Liver (tissue), 8 donors: ENCODE measurements at regions not wholly inside any gene's neighbourhood (a gene's known extent, or its start where the extent isn't known, plus 50 kb on each side); places are given as distances from the start of the nearest gene placed in this dataset.

ENCODE experiments used
- DNase-seq: peaks from one replicate; pipeline ENCODE4 v3.0.0-alpha.2; 2017; ENCODE audit warnings: low spot score
- H3K27ac ChIP-seq, 2 donors: one replicate each; pipeline ENCODE4 v1.7.0; 2013; ENCODE audit warnings: inconsistent platforms in 2 of 2, low read length in 2 of 2, control low read depth in 1 of 2, low read depth in 1 of 2, mild to moderate bottlenecking in 1 of 2
- H3K27me3 ChIP-seq, 4 donors: one replicate each; pipeline versions ENCODE4 v1.6.1 to v1.7.0; 2013; ENCODE audit warnings: low read length in 3 of 4, inconsistent platforms in 1 of 4, mild to moderate bottlenecking in 1 of 4, moderate library complexity in 1 of 4; ENCODE audit not compliant: control insufficient read depth in 4 of 4, insufficient read depth in 4 of 4
- H3K36me3 ChIP-seq, 4 donors: one replicate each; pipeline versions ENCODE4 v1.6.1 to v1.7.0; 2013; ENCODE audit warnings: low read length in 3 of 4, mild to moderate bottlenecking in 3 of 4, low read depth in 1 of 4, moderate library complexity in 1 of 4; ENCODE audit not compliant: control insufficient read depth in 4 of 4, insufficient read depth in 3 of 4
- H3K4me1 ChIP-seq, 4 donors: one replicate each; pipeline versions ENCODE4 v1.6.1 to v1.7.0; 2013; ENCODE audit warnings: low read length in 3 of 4, mild to moderate bottlenecking in 3 of 4, moderate library complexity in 1 of 4; ENCODE audit not compliant: control insufficient read depth in 4 of 4, insufficient read depth in 4 of 4
- H3K4me3 ChIP-seq, 3 donors: one replicate each; pipeline versions ENCODE4 v1.6.1 to v1.7.0; 2013; ENCODE audit warnings: low read length in 3 of 3, control low read depth in 1 of 3, low read depth in 1 of 3, mild to moderate bottlenecking in 1 of 3
- H3K9ac ChIP-seq, 2 donors: one replicate each; pipeline ENCODE4 v1.7.0; 2013; ENCODE audit warnings: low read length in 2 of 2, mild to moderate bottlenecking in 2 of 2, moderate library complexity in 2 of 2, control low read depth in 1 of 2, low read depth in 1 of 2
- H3K9me3 ChIP-seq, 4 donors: one replicate each; pipeline versions ENCODE4 v1.6.1 to v1.7.0; 2013; ENCODE audit warnings: low read length in 3 of 4; ENCODE audit not compliant: control insufficient read depth in 4 of 4
- FOXA1 ChIP-seq: IDR thresholded peaks from 2 replicates; pipeline ENCODE4 v1.6.1; 2016; ENCODE audit warnings: antibody characterized with exemption
- FOXA2 ChIP-seq: IDR thresholded peaks from 2 replicates; pipeline ENCODE4 v1.6.1; 2016; ENCODE audit warnings: antibody characterized with exemption
- GABPA ChIP-seq, 2 donors: IDR thresholded peaks in 1 of 2; conservative IDR thresholded peaks in 1 of 2; 2 replicates each; pipeline ENCODE4 v1.6.1; 2016; ENCODE audit warnings: antibody characterized with exemption in 2 of 2, mild to moderate bottlenecking in 1 of 2, moderate library complexity in 1 of 2
- HNF4A ChIP-seq, 2 donors: conservative IDR thresholded peaks; 2 replicates each; pipeline ENCODE4 v1.6.1; 2016; ENCODE audit warnings: antibody characterized with exemption in 2 of 2, mild to moderate bottlenecking in 2 of 2
- HNF4G ChIP-seq: IDR thresholded peaks from 2 replicates; pipeline ENCODE4 v1.6.1; 2016; ENCODE audit warnings: antibody characterized with exemption
- JUND ChIP-seq, 2 donors: IDR thresholded peaks; 2 replicates each; pipeline ENCODE4 v1.6.1; 2016; ENCODE audit warnings: antibody characterized with exemption in 2 of 2
- NR2F2 ChIP-seq: IDR thresholded peaks from 2 replicates; pipeline ENCODE4 v1.6.1; 2016; ENCODE audit warnings: antibody characterized with exemption
- RXRA ChIP-seq, 2 donors: IDR thresholded peaks; 2 replicates each; pipeline ENCODE4 v1.6.1; 2017 to 2018; ENCODE audit warnings: antibody characterized with exemption in 2 of 2, mild to moderate bottlenecking in 1 of 2
- SP1 ChIP-seq: IDR thresholded peaks from 2 replicates; pipeline ENCODE4 v1.6.1; 2018; ENCODE audit warnings: antibody characterized with exemption, mild to moderate bottlenecking
- TAF1 ChIP-seq: conservative IDR thresholded peaks from 2 replicates; pipeline ENCODE4 v1.6.1; 2016; ENCODE audit warnings: antibody characterized with exemption, mild to moderate bottlenecking
- YY1 ChIP-seq: IDR thresholded peaks from 2 replicates; pipeline ENCODE4 v1.6.1; 2016; ENCODE audit warnings: antibody characterized with exemption, mild to moderate bottlenecking
- WGBS: extraction: QIAGEN DNeasy Blood & Tissue Kit; methylation state at CpG from one replicate; pipeline ENCODE4 v1.1.7; 2013; 5-methylcytosine and 5-hydroxymethylcytosine counted together
- TF ChIP-seq, protein P1 (sequence below): IDR thresholded peaks from 2 replicates; pipeline ENCODE4 v1.6.1; 2016; ENCODE audit warnings: antibody characterized with exemption
- TF ChIP-seq, protein P2 (sequence below): IDR thresholded peaks from 2 replicates; pipeline ENCODE4 v1.6.1; 2016; ENCODE audit warnings: antibody characterized with exemption
- TF ChIP-seq, protein P3 (sequence below): IDR thresholded peaks from 2 replicates; pipeline ENCODE4 v1.6.1; 2016; ENCODE audit warnings: antibody characterized with exemption
- TF ChIP-seq, protein P4 (sequence below): IDR thresholded peaks from 2 replicates; pipeline ENCODE4 v1.6.1; 2016; ENCODE audit warnings: antibody characterized with exemption, mild to moderate bottlenecking
- TF ChIP-seq, protein P5 (sequence below): fragments of 150-350 bp; IDR thresholded peaks from 2 replicates; pipeline ENCODE4 v1.5.1; 2017; ENCODE audit warnings: improper control_type of control experiment, low read depth, low read length; ENCODE audit not compliant: missing input control
- donor health status: healthy.
- donor health status: healthy.
- donor health status: healthy.
- donor health status: healthy.
- donor health status: healthy.

DNA sequence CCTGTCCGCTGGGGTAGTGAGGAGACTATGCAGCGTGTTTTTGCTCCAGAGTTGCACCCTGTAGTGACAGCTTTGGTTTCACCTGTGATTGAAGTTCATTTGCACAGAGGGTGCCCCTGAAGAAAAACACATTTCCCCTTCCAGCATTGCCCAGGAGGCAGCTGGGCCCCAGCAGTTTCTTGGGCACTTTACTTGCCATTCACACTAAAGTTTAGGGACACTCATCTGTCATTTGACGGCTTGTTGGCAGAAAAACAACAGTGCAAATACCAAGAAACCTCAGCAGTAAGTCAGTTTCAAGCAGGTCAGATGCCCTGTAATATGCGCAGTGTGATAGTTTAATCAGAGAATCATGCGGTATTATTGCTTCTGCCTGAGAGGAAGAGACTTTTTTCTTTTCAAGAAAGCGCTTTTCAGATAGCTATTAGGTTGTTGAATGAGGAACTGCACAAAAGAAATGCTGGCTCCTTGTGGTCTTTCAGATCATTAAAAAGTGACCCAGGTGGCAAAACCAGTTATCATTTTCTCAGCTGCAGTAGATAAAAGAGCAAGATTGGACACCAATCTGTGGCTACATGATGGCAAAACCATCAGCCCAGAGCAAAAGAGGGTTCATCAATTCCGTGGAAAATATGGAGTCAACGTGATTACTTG lies 136.2 kb upstream of the PUM3 start:
- no peaks in the 10 kb centered on the region for H3K9me3 ChIP-seq
- WGBS: 74% methylated on average over 8 of the region's 8 CpGs
- TF ChIP-seq FOXA2 (no peak), TAF1 (no peak), YY1 (no peak), GABPA (IDR thresholded peaks at IDR 0.05 in 1 of 2, conservative IDR thresholded peaks at IDR 0.05 in 1 of 2) (no peak)
- TF ChIP-seq, protein P1, sequence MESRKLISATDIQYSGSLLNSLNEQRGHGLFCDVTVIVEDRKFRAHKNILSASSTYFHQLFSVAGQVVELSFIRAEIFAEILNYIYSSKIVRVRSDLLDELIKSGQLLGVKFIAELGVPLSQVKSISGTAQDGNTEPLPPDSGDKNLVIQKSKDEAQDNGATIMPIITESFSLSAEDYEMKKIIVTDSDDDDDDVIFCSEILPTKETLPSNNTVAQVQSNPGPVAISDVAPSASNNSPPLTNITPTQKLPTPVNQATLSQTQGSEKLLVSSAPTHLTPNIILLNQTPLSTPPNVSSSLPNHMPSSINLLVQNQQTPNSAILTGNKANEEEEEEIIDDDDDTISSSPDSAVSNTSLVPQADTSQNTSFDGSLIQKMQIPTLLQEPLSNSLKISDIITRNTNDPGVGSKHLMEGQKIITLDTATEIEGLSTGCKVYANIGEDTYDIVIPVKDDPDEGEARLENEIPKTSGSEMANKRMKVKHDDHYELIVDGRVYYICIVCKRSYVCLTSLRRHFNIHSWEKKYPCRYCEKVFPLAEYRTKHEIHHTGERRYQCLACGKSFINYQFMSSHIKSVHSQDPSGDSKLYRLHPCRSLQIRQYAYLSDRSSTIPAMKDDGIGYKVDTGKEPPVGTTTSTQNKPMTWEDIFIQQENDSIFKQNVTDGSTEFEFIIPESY: no peak
- TF ChIP-seq, protein P2, sequence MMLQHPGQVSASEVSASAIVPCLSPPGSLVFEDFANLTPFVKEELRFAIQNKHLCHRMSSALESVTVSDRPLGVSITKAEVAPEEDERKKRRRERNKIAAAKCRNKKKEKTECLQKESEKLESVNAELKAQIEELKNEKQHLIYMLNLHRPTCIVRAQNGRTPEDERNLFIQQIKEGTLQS: no peak
- TF ChIP-seq, protein P3, sequence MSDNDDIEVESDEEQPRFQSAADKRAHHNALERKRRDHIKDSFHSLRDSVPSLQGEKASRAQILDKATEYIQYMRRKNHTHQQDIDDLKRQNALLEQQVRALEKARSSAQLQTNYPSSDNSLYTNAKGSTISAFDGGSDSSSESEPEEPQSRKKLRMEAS: no peak
- TF ChIP-seq, protein P4, sequence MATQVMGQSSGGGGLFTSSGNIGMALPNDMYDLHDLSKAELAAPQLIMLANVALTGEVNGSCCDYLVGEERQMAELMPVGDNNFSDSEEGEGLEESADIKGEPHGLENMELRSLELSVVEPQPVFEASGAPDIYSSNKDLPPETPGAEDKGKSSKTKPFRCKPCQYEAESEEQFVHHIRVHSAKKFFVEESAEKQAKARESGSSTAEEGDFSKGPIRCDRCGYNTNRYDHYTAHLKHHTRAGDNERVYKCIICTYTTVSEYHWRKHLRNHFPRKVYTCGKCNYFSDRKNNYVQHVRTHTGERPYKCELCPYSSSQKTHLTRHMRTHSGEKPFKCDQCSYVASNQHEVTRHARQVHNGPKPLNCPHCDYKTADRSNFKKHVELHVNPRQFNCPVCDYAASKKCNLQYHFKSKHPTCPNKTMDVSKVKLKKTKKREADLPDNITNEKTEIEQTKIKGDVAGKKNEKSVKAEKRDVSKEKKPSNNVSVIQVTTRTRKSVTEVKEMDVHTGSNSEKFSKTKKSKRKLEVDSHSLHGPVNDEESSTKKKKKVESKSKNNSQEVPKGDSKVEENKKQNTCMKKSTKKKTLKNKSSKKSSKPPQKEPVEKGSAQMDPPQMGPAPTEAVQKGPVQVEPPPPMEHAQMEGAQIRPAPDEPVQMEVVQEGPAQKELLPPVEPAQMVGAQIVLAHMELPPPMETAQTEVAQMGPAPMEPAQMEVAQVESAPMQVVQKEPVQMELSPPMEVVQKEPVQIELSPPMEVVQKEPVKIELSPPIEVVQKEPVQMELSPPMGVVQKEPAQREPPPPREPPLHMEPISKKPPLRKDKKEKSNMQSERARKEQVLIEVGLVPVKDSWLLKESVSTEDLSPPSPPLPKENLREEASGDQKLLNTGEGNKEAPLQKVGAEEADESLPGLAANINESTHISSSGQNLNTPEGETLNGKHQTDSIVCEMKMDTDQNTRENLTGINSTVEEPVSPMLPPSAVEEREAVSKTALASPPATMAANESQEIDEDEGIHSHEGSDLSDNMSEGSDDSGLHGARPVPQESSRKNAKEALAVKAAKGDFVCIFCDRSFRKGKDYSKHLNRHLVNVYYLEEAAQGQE: no peak

DNA sequence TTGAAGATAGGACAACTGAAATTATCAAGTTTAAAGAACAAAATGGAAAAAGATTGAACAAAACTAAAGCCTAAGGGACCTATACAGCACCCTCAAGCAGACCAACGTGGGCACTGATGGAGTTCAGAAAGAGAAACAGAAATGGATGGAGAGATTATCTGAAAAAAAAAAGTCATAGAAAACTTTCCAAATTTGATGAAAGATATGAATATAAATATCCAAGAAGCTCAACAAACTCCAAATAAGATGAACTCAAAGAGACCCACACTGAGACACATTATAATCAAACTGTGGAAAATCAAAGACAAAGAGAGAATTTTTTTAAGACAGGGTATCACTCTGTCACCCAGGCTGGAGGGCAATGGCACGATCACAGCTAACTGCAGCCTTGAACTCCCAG lies 128.6 kb upstream of the PUM3 start:
- H3K9me3 ChIP-seq: peaks cover 0 to 3% (median 1%) of the 10 kb centered on the region in 4 donors
- DNase-seq: no peak
- no peaks in the 10 kb centered on the region for H3K36me3 ChIP-seq
- TF ChIP-seq, protein P1: no peak
- TF ChIP-seq HNF4A (conservative IDR thresholded peaks at IDR 0.05): no peak
- no peak for TF ChIP-seq TAF1
- TF ChIP-seq, protein P2: no peak
- no peak for TF ChIP-seq FOXA2
- TF ChIP-seq NR2F2: no peak
- no peak for TF ChIP-seq FOXA1
- TF ChIP-seq, protein P5, sequence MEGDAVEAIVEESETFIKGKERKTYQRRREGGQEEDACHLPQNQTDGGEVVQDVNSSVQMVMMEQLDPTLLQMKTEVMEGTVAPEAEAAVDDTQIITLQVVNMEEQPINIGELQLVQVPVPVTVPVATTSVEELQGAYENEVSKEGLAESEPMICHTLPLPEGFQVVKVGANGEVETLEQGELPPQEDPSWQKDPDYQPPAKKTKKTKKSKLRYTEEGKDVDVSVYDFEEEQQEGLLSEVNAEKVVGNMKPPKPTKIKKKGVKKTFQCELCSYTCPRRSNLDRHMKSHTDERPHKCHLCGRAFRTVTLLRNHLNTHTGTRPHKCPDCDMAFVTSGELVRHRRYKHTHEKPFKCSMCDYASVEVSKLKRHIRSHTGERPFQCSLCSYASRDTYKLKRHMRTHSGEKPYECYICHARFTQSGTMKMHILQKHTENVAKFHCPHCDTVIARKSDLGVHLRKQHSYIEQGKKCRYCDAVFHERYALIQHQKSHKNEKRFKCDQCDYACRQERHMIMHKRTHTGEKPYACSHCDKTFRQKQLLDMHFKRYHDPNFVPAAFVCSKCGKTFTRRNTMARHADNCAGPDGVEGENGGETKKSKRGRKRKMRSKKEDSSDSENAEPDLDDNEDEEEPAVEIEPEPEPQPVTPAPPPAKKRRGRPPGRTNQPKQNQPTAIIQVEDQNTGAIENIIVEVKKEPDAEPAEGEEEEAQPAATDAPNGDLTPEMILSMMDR: no peak
- TF ChIP-seq JUND (IDR thresholded peaks at IDR 0.05): no peak
- TF ChIP-seq, protein P3: no peak
- TF ChIP-seq GABPA (IDR thresholded peaks at IDR 0.05 in 1 of 2, conservative IDR thresholded peaks at IDR 0.05 in 1 of 2): no peak
- no peak for TF ChIP-seq YY1
- no peak for TF ChIP-seq HNF4G
- TF ChIP-seq RXRA (IDR thresholded peaks at IDR 0.05): no peak
- no peak for TF ChIP-seq SP1
- H3K27me3 ChIP-seq: no peaks in the 10 kb centered on the region
- WGBS: 61% methylated on average over 2 of the region's 2 CpGs
- no peak overlapping the region for H3K9ac ChIP-seq
- H3K4me1 ChIP-seq: no peaks in the 10 kb centered on the region
- H3K4me3 ChIP-seq: no peak overlapping the region
- no peak overlapping the region for H3K27ac ChIP-seq

More for the DNA sequence above, 136.2 kb upstream of the PUM3 start:
- H3K9ac ChIP-seq: no peak overlapping the region
- H3K4me1 ChIP-seq: no peaks in the 10 kb centered on the region
- H3K4me3 ChIP-seq: no peak overlapping the region
- no peak overlapping the region for H3K27ac ChIP-seq
- H3K27me3 ChIP-seq: no peaks in the 10 kb centered on the region
- H3K36me3 ChIP-seq: no peaks in the 10 kb centered on the region
- no peak for DNase-seq
